SK-N-SH (cell line): ENCODE measurements at regions not wholly inside any gene's neighbourhood (a gene's known extent, or its start where the extent isn't known, plus 50 kb on each side); places are given as distances from the start of the nearest gene placed in this dataset.

Experiments used
- RAD21 ChIP-seq: IDR thresholded peaks from 2 replicates; pipeline ENCODE4 v1.6.1; 2012; ENCODE audit warnings: mild to moderate bottlenecking, low read length
- TAF1 ChIP-seq: IDR thresholded peaks from 2 replicates; pipeline ENCODE4 v1.6.1; 2012; ENCODE audit warnings: low read depth, mild to moderate bottlenecking, low read length, moderate library complexity, borderline replicate concordance
- TF ChIP-seq, protein P1 (sequence below): fragments of 200-600 bp; sonication (generic); IDR thresholded peaks from 2 replicates; pipeline ENCODE4 v1.6.1; 2017; ENCODE audit warnings: antibody characterized with exemption, mild to moderate bottlenecking, moderate library complexity
- TF ChIP-seq, protein P2 (sequence below): IDR thresholded peaks from 2 replicates; pipeline ENCODE4 v1.4.0; 2012; ENCODE audit warnings: low read depth, borderline replicate concordance
- TF ChIP-seq, protein P3 (sequence below): IDR thresholded peaks from 2 replicates; pipeline ENCODE4; 2012
- TF ChIP-seq, protein P4 (sequence below): IDR thresholded peaks from 2 replicates; pipeline ENCODE4 v1.4.0; 2012; ENCODE audit warnings: low read depth

DNA sequence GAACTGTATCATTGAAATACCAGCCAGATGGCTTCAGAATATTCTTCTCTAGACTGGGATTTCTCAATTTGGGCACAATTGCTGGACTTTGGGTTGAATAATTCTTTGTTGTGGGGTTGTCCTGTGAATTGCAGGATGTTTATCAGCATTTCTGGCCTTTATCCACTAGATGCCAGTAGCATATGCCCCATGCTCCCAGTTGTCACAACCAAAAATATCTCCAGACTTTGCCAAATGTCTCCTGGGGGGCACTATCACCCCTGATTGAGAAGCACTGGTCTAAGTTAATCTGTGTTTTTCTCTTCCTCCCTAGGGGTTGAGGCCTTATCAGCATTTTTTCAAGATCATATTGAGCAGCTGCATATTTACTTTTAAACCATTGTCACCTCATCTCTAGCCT lies 204.9 kb upstream of the SP8 start:
- TF ChIP-seq TAF1 = no peak
- TF ChIP-seq, protein P1, sequence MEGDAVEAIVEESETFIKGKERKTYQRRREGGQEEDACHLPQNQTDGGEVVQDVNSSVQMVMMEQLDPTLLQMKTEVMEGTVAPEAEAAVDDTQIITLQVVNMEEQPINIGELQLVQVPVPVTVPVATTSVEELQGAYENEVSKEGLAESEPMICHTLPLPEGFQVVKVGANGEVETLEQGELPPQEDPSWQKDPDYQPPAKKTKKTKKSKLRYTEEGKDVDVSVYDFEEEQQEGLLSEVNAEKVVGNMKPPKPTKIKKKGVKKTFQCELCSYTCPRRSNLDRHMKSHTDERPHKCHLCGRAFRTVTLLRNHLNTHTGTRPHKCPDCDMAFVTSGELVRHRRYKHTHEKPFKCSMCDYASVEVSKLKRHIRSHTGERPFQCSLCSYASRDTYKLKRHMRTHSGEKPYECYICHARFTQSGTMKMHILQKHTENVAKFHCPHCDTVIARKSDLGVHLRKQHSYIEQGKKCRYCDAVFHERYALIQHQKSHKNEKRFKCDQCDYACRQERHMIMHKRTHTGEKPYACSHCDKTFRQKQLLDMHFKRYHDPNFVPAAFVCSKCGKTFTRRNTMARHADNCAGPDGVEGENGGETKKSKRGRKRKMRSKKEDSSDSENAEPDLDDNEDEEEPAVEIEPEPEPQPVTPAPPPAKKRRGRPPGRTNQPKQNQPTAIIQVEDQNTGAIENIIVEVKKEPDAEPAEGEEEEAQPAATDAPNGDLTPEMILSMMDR = no peak
- TF ChIP-seq RAD21 = no peak
- TF ChIP-seq, protein P2, sequence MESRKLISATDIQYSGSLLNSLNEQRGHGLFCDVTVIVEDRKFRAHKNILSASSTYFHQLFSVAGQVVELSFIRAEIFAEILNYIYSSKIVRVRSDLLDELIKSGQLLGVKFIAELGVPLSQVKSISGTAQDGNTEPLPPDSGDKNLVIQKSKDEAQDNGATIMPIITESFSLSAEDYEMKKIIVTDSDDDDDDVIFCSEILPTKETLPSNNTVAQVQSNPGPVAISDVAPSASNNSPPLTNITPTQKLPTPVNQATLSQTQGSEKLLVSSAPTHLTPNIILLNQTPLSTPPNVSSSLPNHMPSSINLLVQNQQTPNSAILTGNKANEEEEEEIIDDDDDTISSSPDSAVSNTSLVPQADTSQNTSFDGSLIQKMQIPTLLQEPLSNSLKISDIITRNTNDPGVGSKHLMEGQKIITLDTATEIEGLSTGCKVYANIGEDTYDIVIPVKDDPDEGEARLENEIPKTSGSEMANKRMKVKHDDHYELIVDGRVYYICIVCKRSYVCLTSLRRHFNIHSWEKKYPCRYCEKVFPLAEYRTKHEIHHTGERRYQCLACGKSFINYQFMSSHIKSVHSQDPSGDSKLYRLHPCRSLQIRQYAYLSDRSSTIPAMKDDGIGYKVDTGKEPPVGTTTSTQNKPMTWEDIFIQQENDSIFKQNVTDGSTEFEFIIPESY = no peak
- TF ChIP-seq, protein P3, sequence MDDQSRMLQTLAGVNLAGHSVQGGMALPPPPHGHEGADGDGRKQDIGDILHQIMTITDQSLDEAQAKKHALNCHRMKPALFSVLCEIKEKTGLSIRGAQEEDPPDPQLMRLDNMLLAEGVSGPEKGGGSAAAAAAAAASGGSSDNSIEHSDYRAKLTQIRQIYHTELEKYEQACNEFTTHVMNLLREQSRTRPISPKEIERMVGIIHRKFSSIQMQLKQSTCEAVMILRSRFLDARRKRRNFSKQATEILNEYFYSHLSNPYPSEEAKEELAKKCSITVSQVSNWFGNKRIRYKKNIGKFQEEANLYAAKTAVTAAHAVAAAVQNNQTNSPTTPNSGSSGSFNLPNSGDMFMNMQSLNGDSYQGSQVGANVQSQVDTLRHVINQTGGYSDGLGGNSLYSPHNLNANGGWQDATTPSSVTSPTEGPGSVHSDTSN = no peak
- TF ChIP-seq, protein P4, sequence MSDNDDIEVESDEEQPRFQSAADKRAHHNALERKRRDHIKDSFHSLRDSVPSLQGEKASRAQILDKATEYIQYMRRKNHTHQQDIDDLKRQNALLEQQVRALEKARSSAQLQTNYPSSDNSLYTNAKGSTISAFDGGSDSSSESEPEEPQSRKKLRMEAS = no peak
